Neural cell (in vitro differentiated cells): ENCODE measurements at regions not wholly inside any gene's neighbourhood (a gene's known extent, or its start where the extent isn't known, plus 50 kb on each side); places are given as distances from the start of the nearest gene placed in this dataset.

Source experiments
- H2AFZ ChIP-seq: fragments of 200-600, 300-800 bp; sonication (generic), shearing (Covaris generic); 2 replicates; pipeline ENCODE4 v1.6.0; 2014; ENCODE audit warnings: low read depth, mild to moderate bottlenecking, antibody characterized with exemption, low read length, moderate library complexity
- H3F3A ChIP-seq: fragments of 200-600 bp; shearing (Covaris generic); 2 replicates; pipeline ENCODE4 v1.6.1; 2016; ENCODE audit warnings: mild to moderate bottlenecking, moderate library complexity, mixed read lengths, antibody characterized with exemption, low read length; ENCODE audit not compliant: insufficient read depth, poor library complexity, severe bottlenecking
- H3K27ac ChIP-seq: fragments of 200-600, 300-800 bp; sonication (generic), shearing (Covaris generic); 2 replicates; pipeline ENCODE4 v1.5.1; 2014; ENCODE audit warnings: mild to moderate bottlenecking, low read length, moderate library complexity
- H3K27me3 ChIP-seq: fragments of 300-800, 200-600 bp; sonication (generic), shearing (Covaris generic); 2 replicates; pipeline ENCODE4 v1.6.0; 2014; ENCODE audit warnings: mild to moderate bottlenecking, low read depth, low read length, moderate library complexity; ENCODE audit not compliant: insufficient read depth
- H3K36me3 ChIP-seq: fragments of 300-800, 200-600 bp; sonication (generic), shearing (Covaris generic); 2 replicates; pipeline ENCODE4 v1.5.1; 2014; ENCODE audit warnings: mild to moderate bottlenecking, antibody characterized with exemption, low read length, moderate library complexity; ENCODE audit not compliant: insufficient read depth
- H3K4me2 ChIP-seq: fragments of 300-800, 200-600 bp; sonication (generic), shearing (Covaris generic); 2 replicates; pipeline ENCODE4 v1.6.0; 2014; ENCODE audit warnings: mild to moderate bottlenecking, low read length
- H3K4me3 ChIP-seq: fragments of 300-800, 200-600 bp; sonication (generic), shearing (Covaris generic); 2 replicates; pipeline ENCODE4 v1.5.1; 2014; ENCODE audit warnings: mild to moderate bottlenecking, low read length, moderate library complexity
- H3K79me2 ChIP-seq: fragments of 200-600 bp; shearing (Covaris generic); replicated peaks from 2 replicates; pipeline ENCODE4 v1.6.0; 2014; ENCODE audit warnings: mild to moderate bottlenecking, low read length, moderate library complexity; ENCODE audit not compliant: insufficient read depth
- H3K9ac ChIP-seq: fragments of 300-800, 200-600 bp; sonication (generic), shearing (Covaris generic); 2 replicates; pipeline ENCODE4 v1.6.1; 2016; ENCODE audit warnings: mild to moderate bottlenecking, low read length, mixed read lengths
- H3K9me2 ChIP-seq: fragments of 200-600 bp; shearing (Covaris generic); 2 replicates; pipeline ENCODE4 v1.6.1; 2016; ENCODE audit warnings: mild to moderate bottlenecking, low read length, mixed read lengths; ENCODE audit not compliant: insufficient read depth
- H3K9me3 ChIP-seq: fragments of 200-600, 300-800 bp; sonication (generic), shearing (Covaris generic); 2 replicates; pipeline ENCODE4 v1.6.1; 2016; ENCODE audit warnings: mild to moderate bottlenecking, mixed run types, low read length, moderate library complexity, mixed read lengths
- H4K20me1 ChIP-seq: fragments of 200-600 bp; shearing (Covaris generic); 2 replicates; pipeline ENCODE4 v1.6.1; 2016; ENCODE audit warnings: mild to moderate bottlenecking, mixed run types; ENCODE audit not compliant: insufficient read depth
- EP300 ChIP-seq: fragments of 450-650 bp; conservative IDR thresholded peaks from 2 replicates; pipeline ENCODE4 v1.6.1; 2014; ENCODE audit warnings: antibody characterized with exemption, mild to moderate bottlenecking, moderate library complexity; ENCODE audit not compliant: poor library complexity, severe bottlenecking
- EZH2 ChIP-seq: fragments of 200-600, 300-800 bp; shearing (Covaris generic), sonication (generic); IDR thresholded peaks from 2 replicates; pipeline ENCODE4 v1.6.1; 2014; ENCODE audit warnings: antibody characterized with exemption, low read length, borderline replicate concordance, mild to moderate bottlenecking; ENCODE audit not compliant: insufficient read depth, poor library complexity, severe bottlenecking
- MXI1 ChIP-seq: fragments of 450-650 bp; conservative IDR thresholded peaks from 2 replicates; pipeline ENCODE4 v1.6.1; 2014; ENCODE audit warnings: antibody characterized with exemption, mild to moderate bottlenecking; ENCODE audit not compliant: poor library complexity, severe bottlenecking
- POLR2AphosphoS5 ChIP-seq: IDR thresholded peaks from 2 replicates; pipeline ENCODE4 v1.6.1; 2012
- RAD21 ChIP-seq: fragments of 450-650 bp; conservative IDR thresholded peaks from 2 replicates; pipeline ENCODE4 v1.6.1; 2014; ENCODE audit warnings: antibody characterized with exemption, mild to moderate bottlenecking, moderate library complexity
- SMC3 ChIP-seq: fragments of 450-650 bp; conservative IDR thresholded peaks from 2 replicates; pipeline ENCODE4 v1.6.1; 2014; ENCODE audit warnings: antibody characterized with exemption, mild to moderate bottlenecking, moderate library complexity; ENCODE audit not compliant: poor library complexity
- TF ChIP-seq, protein P1 (sequence below): fragments of 450-650 bp; IDR thresholded peaks from 2 replicates; pipeline ENCODE4 v1.5.1; 2014; ENCODE audit warnings: antibody characterized with exemption, mild to moderate bottlenecking, moderate library complexity; ENCODE audit not compliant: poor library complexity, severe bottlenecking
- TF ChIP-seq, protein P2 (sequence below): IDR thresholded peaks from 2 replicates; pipeline ENCODE4 v1.6.1; 2012; ENCODE audit warnings: borderline replicate concordance

DNA sequence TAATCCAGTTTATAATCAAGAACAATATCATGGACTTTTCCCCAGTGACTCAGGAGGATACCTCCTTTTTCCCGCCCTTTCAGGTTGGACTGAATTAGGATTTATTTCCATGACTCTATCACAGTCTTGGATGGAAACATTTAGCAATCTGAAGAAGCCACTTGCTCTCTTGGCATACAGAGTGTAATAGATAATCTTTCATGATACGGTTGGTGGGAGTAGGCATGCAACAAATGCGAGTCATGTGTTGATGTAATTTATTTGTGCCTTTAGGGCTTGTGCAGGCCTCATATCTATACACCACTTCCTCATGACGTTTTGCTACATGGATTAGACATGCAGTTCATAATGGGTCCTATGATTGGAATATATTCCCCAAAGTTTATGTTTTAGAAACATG lies 54.2 kb upstream of the MCTP2 start:
- Histone ChIP-seq H3K79me2 (no peaks in the 10 kb centered on the region), H4K20me1 (no peaks in the 10 kb centered on the region), H2AFZ (no peak overlapping the region), H3K27me3 (no peaks in the 10 kb centered on the region), H3K9me2 (no peaks in the 10 kb centered on the region), H3K36me3 (no peaks in the 10 kb centered on the region), H3F3A (no peaks in the 10 kb centered on the region), H3K4me3 (no peak overlapping the region), H3K27ac (no peak overlapping the region), H3K9ac (no peak overlapping the region), H3K9me3 (peaks cover 2% of the 10 kb centered on the region), H3K4me2 (no peak overlapping the region)
- TF ChIP-seq MXI1 (no peak), RAD21 (no peak), POLR2AphosphoS5 (no peak), EP300 (no peak)
- TF ChIP-seq, protein P1, sequence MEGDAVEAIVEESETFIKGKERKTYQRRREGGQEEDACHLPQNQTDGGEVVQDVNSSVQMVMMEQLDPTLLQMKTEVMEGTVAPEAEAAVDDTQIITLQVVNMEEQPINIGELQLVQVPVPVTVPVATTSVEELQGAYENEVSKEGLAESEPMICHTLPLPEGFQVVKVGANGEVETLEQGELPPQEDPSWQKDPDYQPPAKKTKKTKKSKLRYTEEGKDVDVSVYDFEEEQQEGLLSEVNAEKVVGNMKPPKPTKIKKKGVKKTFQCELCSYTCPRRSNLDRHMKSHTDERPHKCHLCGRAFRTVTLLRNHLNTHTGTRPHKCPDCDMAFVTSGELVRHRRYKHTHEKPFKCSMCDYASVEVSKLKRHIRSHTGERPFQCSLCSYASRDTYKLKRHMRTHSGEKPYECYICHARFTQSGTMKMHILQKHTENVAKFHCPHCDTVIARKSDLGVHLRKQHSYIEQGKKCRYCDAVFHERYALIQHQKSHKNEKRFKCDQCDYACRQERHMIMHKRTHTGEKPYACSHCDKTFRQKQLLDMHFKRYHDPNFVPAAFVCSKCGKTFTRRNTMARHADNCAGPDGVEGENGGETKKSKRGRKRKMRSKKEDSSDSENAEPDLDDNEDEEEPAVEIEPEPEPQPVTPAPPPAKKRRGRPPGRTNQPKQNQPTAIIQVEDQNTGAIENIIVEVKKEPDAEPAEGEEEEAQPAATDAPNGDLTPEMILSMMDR: no peak

DNA sequence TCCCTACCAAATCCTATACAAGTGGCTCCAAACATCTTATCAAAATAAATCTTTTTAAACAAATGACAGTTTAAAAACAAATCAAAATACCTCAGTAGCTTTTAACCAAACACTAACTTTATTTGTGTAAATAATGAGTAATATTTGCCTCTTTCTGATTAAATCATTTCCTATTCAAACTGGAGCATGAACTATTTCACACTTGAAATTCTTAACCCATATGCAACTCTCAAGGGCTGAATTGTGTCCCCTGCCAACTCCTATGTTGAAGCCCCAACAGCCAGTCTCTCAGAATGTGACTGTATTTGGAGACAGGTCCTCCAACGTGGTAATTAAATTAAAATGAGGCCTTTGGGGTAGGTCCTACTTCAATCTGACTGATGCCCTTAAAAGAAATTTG lies 55.9 kb upstream of the MCTP2 start:
- Histone ChIP-seq H3K36me3 (no peaks in the 10 kb centered on the region), H3F3A (no peaks in the 10 kb centered on the region), H3K79me2 (no peaks in the 10 kb centered on the region), H2AFZ (no peak overlapping the region), H3K9me2 (no peaks in the 10 kb centered on the region), H3K27me3 (no peaks in the 10 kb centered on the region), H3K4me2 (no peak overlapping the region), H4K20me1 (no peaks in the 10 kb centered on the region), H3K27ac (no peak overlapping the region), H3K9ac (no peak overlapping the region), H3K4me3 (no peak overlapping the region), H3K9me3 (peaks cover 5% of the 10 kb centered on the region)
- no peak for TF ChIP-seq EP300
- TF ChIP-seq EZH2: no peak
- TF ChIP-seq RAD21: no peak
- TF ChIP-seq MXI1: no peak
- TF ChIP-seq SMC3: no peak
- TF ChIP-seq, protein P2, sequence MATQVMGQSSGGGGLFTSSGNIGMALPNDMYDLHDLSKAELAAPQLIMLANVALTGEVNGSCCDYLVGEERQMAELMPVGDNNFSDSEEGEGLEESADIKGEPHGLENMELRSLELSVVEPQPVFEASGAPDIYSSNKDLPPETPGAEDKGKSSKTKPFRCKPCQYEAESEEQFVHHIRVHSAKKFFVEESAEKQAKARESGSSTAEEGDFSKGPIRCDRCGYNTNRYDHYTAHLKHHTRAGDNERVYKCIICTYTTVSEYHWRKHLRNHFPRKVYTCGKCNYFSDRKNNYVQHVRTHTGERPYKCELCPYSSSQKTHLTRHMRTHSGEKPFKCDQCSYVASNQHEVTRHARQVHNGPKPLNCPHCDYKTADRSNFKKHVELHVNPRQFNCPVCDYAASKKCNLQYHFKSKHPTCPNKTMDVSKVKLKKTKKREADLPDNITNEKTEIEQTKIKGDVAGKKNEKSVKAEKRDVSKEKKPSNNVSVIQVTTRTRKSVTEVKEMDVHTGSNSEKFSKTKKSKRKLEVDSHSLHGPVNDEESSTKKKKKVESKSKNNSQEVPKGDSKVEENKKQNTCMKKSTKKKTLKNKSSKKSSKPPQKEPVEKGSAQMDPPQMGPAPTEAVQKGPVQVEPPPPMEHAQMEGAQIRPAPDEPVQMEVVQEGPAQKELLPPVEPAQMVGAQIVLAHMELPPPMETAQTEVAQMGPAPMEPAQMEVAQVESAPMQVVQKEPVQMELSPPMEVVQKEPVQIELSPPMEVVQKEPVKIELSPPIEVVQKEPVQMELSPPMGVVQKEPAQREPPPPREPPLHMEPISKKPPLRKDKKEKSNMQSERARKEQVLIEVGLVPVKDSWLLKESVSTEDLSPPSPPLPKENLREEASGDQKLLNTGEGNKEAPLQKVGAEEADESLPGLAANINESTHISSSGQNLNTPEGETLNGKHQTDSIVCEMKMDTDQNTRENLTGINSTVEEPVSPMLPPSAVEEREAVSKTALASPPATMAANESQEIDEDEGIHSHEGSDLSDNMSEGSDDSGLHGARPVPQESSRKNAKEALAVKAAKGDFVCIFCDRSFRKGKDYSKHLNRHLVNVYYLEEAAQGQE: no peak
- TF ChIP-seq, protein P1: no peak
